ENCODE measurements at regions not wholly inside any gene's neighbourhood (a gene's known extent, or its start where the extent isn't known, plus 50 kb on each side); places are given as distances from the start of the nearest gene placed in this dataset.

DNA sequence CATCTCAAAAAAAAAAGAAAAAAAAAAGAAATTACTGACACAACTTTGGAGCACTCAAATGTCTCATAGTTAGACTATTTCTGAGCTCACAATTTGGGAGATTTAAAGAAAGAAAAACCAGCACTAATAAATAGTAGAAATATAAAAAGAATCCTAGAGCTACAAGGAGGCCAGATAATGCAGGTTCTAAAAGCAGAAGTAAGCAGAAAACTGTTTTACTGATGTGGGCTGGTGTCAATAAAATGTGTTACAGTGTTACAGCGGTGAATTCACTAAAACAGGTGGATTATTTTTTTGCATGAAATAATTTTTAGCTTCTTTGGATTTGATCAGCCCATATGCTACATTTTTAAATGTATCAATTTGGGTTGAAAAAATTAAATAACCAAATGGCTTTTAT lies 375.9 kb downstream of the GPM6A start:
- DNase-seq: no peak
- TF ChIP-seq, protein P1, sequence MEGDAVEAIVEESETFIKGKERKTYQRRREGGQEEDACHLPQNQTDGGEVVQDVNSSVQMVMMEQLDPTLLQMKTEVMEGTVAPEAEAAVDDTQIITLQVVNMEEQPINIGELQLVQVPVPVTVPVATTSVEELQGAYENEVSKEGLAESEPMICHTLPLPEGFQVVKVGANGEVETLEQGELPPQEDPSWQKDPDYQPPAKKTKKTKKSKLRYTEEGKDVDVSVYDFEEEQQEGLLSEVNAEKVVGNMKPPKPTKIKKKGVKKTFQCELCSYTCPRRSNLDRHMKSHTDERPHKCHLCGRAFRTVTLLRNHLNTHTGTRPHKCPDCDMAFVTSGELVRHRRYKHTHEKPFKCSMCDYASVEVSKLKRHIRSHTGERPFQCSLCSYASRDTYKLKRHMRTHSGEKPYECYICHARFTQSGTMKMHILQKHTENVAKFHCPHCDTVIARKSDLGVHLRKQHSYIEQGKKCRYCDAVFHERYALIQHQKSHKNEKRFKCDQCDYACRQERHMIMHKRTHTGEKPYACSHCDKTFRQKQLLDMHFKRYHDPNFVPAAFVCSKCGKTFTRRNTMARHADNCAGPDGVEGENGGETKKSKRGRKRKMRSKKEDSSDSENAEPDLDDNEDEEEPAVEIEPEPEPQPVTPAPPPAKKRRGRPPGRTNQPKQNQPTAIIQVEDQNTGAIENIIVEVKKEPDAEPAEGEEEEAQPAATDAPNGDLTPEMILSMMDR (IDR thresholded peaks at IDR 0.05; ENCODE audit: control extremely low read depth, extremely low read depth): no peak
- Histone ChIP-seq H3K4me3 (no peak overlapping the region), H3K36me3 (ENCODE audit: control insufficient read depth in 4 of 4, insufficient read depth in 4 of 4, low read length in 4 of 4) (no peaks in the 10 kb centered on the region), H3K27ac (ENCODE audit: low read depth in 1 of 2, low read length in 1 of 2) (no peak overlapping the region), H3K4me1 (ENCODE audit: control insufficient read depth in 5 of 5, insufficient read depth in 5 of 5, low read length in 5 of 5) (peaks cover 0 to 7% (median 0%) of the 10 kb centered on the region in 5 donors), H3K27me3 (ENCODE audit: control insufficient read depth in 3 of 3, insufficient read depth in 3 of 3, low read length in 2 of 3) (no peaks in the 10 kb centered on the region), H3K9ac (ENCODE audit: insufficient read depth in 1 of 2, low read length in 2 of 2) (no peak overlapping the region), H3K9me3 (ENCODE audit: control insufficient read depth in 4 of 4, insufficient read depth in 3 of 4, low read length in 3 of 4) (no peaks in the 10 kb centered on the region)
- ATAC-seq (ENCODE audit: insufficient read depth, low FRiP score): no peak
- WGBS, 2 donors: 64 to 88% methylated on average over 1 of the region's 1 CpG

DNA sequence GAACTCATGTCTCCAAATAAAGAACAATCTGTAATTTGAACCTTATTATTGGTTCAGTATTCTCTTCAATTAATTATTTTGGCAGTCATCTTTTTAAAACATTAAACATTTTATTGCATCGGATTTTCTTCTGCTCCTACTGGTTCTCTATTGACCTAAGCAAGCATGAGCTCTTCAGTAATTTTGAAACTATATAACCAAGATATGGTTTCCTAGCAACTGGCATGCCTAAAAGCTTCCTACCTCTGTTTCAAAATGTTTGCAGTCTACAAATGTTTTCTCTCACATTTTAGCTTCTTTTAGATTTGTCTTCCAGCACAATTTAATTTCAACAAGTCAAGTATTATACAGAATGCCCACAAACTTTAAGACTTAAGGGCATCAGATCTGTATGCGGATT lies 371.3 kb downstream of the GPM6A start:
- TF ChIP-seq, protein P1 (IDR thresholded peaks at IDR 0.05; ENCODE audit: control extremely low read depth, extremely low read depth): no peak

DNA sequence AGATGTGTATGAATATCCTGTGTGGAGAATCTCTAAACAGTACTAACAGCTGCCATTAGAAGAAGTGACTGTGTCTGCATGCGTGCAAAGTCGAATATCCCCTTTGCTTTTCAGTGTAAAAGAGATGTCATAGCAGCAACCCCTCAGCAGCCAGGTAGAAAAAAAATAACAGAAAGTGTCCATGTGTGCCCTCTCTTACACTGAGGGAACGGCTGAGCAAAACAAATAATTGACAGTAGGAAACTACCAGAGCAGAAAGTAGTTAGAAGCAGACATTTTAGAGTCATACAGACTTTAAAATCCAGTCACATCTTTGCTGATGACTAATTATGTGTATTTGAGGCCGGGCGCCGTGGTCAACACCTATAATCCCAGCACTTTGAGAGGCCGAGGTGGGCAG lies 370.8 kb downstream of the GPM6A start:
- WGBS, 2 donors: 78 to 90% methylated on average over 7 of the region's 7 CpGs
- H3K9ac ChIP-seq (ENCODE audit: insufficient read depth in 1 of 2, low read length in 2 of 2): no peak overlapping the region
- TF ChIP-seq, protein P1 (IDR thresholded peaks at IDR 0.05; ENCODE audit: control extremely low read depth, extremely low read depth): no peak
- no peak for ATAC-seq (ENCODE audit: insufficient read depth, low FRiP score)
- no peaks in the 10 kb centered on the region for H3K36me3 ChIP-seq (ENCODE audit: control insufficient read depth in 4 of 4, insufficient read depth in 4 of 4, low read length in 4 of 4)
- no peak overlapping the region for H3K27ac ChIP-seq (ENCODE audit: low read depth in 1 of 2, low read length in 1 of 2)
- H3K9me3 ChIP-seq (ENCODE audit: control insufficient read depth in 4 of 4, insufficient read depth in 3 of 4, low read length in 3 of 4): no peaks in the 10 kb centered on the region
- no peak for DNase-seq
- no peak overlapping the region for H3K4me3 ChIP-seq
- H3K27me3 ChIP-seq (ENCODE audit: control insufficient read depth in 3 of 3, insufficient read depth in 3 of 3, low read length in 2 of 3): no peaks in the 10 kb centered on the region
- peaks cover 0 to 7% (median 0%) of the 10 kb centered on the region in 5 donors for H3K4me1 ChIP-seq (ENCODE audit: control insufficient read depth in 5 of 5, insufficient read depth in 5 of 5, low read length in 5 of 5)

More for the DNA sequence above, 371.3 kb downstream of the GPM6A start:
- Histone ChIP-seq H3K9me3 (ENCODE audit: control insufficient read depth in 4 of 4, insufficient read depth in 3 of 4, low read length in 3 of 4) (no peaks in the 10 kb centered on the region), H3K27ac (ENCODE audit: low read depth in 1 of 2, low read length in 1 of 2) (no peak overlapping the region), H3K27me3 (ENCODE audit: control insufficient read depth in 3 of 3, insufficient read depth in 3 of 3, low read length in 2 of 3) (no peaks in the 10 kb centered on the region), H3K4me1 (ENCODE audit: control insufficient read depth in 5 of 5, insufficient read depth in 5 of 5, low read length in 5 of 5) (peaks cover 0 to 7% (median 0%) of the 10 kb centered on the region in 5 donors), H3K4me3 (no peak overlapping the region), H3K9ac (ENCODE audit: insufficient read depth in 1 of 2, low read length in 2 of 2) (no peak overlapping the region), H3K36me3 (ENCODE audit: control insufficient read depth in 4 of 4, insufficient read depth in 4 of 4, low read length in 4 of 4) (no peaks in the 10 kb centered on the region)
- 62 to 82% methylated on average over 2 of the region's 2 CpGs for WGBS, 2 donors
- ATAC-seq (ENCODE audit: insufficient read depth, low FRiP score) (no peak), DNase-seq (peak in 2 of 3 donors; percentile 2 to 27)

DNA sequence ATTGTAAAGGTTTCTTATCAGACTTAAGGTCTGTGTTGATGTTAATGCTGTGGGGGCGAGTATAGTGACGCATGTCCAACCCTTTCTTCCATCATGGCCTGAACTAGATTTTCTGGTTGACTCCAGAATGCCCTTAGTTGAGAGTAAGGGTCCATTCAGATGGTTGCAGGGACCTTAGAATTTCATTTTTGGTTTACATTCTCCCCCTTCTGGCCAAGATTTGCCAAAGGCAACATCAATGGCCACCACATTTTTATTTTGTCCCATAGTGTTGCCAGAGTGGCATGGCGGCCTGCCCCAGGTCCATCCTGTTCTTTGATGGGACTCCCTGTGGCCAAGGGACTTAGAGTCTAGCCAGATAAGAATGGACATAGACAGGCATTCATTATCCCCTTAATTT lies 368.5 kb downstream of the GPM6A start:
- no peak overlapping the region for H3K27ac ChIP-seq (ENCODE audit: low read depth in 1 of 2, low read length in 1 of 2)
- H3K4me1 ChIP-seq (ENCODE audit: control insufficient read depth in 5 of 5, insufficient read depth in 5 of 5, low read length in 5 of 5): peaks cover 0 to 7% (median 0%) of the 10 kb centered on the region in 5 donors
- TF ChIP-seq, protein P1 (IDR thresholded peaks at IDR 0.05; ENCODE audit: control extremely low read depth, extremely low read depth): no peak
- H3K27me3 ChIP-seq (ENCODE audit: control insufficient read depth in 3 of 3, insufficient read depth in 3 of 3, low read length in 2 of 3): no peaks in the 10 kb centered on the region
- no peak overlapping the region for H3K4me3 ChIP-seq
- H3K36me3 ChIP-seq (ENCODE audit: control insufficient read depth in 4 of 4, insufficient read depth in 4 of 4, low read length in 4 of 4): no peaks in the 10 kb centered on the region
- 64 to 67% methylated on average over 3 of the region's 3 CpGs for whole genome bisulfite sequencing, 2 donors
- DNase-seq (no peak), ATAC-seq (ENCODE audit: insufficient read depth, low FRiP score) (no peak)
- H3K9me3 ChIP-seq (ENCODE audit: control insufficient read depth in 4 of 4, insufficient read depth in 3 of 4, low read length in 3 of 4): peaks cover 0 to 2% (median 0%) of the 10 kb centered on the region in 4 donors
- no peak overlapping the region for H3K9ac ChIP-seq (ENCODE audit: insufficient read depth in 1 of 2, low read length in 2 of 2)
